GM13977 (cell line): ENCODE measurements at regions not wholly inside any gene's neighbourhood (a gene's known extent, or its start where the extent isn't known, plus 50 kb on each side); places are given as distances from the start of the nearest gene placed in this dataset.

ENCODE experiments used
- DNase-seq: peaks from one replicate; pipeline ENCODE4 v3.0.0; 2012; ENCODE audit warnings: low spot score
- in situ Hi-C: fragments of 300-500 bp; cut with MboI; formaldehyde crosslinking; loops from one replicate; pipeline ENCODE4 v1.12.0; 2022; ENCODE audit warnings: low sequenced_read_pairs, low pct_unique_long_range_greater_than_20kb, mixed read lengths, inconsistent platforms; ENCODE audit not compliant: unreplicated experiment
- TF ChIP-seq, protein P1 (sequence below): IDR thresholded peaks from 2 replicates; pipeline ENCODE4 v1.5.1; 2012; ENCODE audit warnings: mild to moderate bottlenecking, control low read depth; ENCODE audit not compliant: insufficient read depth; ENCODE audit errors: extremely low read depth, missing control alignments

DNA sequence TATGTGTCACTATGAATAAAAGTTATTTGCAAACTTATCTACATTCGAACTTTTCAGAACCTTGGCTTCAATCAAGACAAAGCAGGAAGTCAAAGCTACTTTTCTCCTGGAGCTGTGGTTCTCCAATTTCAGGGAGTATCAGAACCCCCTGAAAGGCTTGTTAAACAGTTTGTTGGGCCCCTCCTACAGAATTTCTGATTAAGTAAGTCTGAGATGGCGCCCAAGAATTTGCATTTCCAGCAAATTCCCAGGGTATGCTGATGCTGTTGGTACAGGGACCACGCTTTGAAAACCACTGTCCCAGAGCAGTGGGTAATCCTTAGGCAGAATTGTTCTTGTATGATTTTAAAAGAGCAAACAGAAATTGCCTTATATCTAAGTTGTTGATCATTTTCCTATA lies 189.9 kb upstream of the KCNG1 start:
- TF ChIP-seq, protein P1, sequence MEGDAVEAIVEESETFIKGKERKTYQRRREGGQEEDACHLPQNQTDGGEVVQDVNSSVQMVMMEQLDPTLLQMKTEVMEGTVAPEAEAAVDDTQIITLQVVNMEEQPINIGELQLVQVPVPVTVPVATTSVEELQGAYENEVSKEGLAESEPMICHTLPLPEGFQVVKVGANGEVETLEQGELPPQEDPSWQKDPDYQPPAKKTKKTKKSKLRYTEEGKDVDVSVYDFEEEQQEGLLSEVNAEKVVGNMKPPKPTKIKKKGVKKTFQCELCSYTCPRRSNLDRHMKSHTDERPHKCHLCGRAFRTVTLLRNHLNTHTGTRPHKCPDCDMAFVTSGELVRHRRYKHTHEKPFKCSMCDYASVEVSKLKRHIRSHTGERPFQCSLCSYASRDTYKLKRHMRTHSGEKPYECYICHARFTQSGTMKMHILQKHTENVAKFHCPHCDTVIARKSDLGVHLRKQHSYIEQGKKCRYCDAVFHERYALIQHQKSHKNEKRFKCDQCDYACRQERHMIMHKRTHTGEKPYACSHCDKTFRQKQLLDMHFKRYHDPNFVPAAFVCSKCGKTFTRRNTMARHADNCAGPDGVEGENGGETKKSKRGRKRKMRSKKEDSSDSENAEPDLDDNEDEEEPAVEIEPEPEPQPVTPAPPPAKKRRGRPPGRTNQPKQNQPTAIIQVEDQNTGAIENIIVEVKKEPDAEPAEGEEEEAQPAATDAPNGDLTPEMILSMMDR: no peak
- in situ Hi-C loops: no loop called here
- no peak for DNase-seq

DNA sequence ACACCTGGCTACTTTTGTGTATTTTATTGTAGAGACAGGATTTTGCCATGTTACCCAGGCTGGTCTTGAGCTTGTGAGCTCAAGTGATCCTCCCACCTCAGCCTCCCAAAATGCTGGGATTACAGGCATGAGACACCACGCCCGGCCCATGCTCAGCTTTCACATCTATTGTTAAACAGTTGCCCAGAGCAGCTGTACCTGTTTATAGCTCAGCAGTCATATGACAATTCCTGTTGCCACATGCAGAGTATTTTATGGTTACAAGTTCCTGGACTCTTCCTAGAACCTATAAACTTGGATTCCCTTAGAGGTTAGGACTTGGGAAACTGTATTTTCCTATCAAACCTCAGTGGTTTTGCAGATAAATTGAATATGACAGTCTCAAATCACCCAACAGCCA lies 188.3 kb upstream of the KCNG1 start:
- DNase-seq: no peak
- TF ChIP-seq, protein P1: no peak
- in situ Hi-C loops: no loop called here

DNA sequence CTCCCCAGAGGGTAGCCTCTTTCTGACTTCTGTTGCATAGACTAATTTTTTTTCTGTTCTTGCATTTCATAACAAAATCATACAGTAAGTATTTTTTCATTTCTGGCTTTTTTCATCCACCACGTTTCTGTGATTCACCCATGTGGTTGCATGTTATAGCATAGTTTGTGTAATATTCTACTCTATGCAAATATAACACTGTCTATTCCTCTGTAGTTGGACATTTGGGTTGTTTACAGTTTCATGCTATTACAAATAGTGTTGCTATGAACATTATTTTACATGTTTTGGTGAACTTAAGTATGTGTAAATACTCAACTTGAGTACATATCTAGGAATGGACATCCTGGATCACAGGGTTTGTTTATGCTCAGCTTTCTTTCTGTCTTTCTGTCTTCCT lies 187.2 kb upstream of the KCNG1 start:
- in situ Hi-C loops: no loop called here
- TF ChIP-seq, protein P1: no peak
- DNase-seq: no peak

DNA sequence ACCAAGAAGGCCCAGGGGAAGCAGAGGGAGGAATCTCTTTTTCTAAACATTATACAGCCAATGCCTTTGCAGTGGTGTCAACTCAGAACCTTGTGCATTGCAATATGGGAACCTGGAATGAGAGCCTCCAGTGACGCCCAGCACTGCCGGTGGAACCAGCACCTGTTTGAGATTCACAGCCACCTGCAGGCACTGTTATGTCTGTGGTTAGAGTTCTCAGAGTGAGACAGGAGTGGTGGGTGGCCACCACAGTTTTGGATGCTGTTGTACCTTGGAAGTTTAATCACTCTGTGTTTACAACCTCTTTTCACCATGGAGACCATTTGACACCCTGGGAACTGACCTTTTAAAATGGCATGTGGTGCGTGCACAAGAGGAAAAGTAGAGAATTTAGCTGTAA lies 185.3 kb upstream of the KCNG1 start:
- in situ Hi-C loops: no loop called here
- DNase-seq: no peak
- TF ChIP-seq, protein P1: no peak

DNA sequence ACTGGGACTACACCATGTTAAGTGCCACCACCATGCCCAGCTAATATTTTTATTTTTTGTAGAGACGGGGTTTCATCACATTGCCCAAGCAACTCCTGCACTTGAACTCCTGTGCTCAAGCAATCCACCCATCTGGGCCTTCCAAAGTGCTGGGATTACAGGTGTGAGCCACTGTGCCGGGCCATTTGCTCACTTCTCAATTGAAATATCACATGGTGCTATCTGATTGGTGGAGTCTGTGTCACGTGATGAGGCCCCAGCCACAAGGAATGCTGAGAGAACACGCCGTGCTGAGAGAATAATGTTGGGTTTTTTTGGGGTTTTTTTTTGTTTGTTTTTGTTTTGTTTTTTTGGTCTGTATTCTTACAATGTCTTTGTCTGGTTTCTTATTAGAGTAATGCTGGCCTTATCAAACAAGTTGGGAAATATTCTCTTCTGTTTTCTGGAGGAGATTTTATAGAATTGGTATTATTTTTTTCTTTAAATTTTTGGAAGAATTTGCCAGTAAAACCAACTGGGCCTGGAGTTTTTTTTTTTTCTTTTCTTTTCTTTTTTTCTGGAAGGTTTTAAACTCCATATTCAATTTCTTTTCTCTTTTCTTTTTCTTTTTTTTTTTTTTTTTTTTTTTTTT lies 183.2 kb upstream of the KCNG1 start:
- in situ Hi-C loops: no loop called here
- TF ChIP-seq, protein P1: no peak
- DNase-seq: no peak

DNA sequence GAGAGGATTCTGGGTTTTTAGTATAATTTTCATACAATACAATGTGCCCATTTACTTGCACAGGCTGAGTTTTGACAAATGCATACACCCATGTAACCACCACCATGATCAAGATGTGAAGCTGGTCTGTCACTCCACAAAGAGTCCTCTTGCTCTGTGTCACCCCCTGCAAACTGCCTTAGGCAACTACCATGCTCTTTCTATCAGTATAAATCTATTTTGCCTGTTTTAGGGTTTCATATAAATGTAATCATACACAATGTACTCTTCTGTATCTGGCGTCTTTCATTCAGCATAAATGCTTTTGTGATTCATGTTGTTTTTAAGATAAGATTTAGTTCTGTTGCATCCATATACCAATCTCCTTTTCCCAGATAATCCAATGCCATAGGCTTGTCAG lies 181.9 kb upstream of the KCNG1 start:
- in situ Hi-C loops: no loop called here
- no peak for DNase-seq
- TF ChIP-seq, protein P1: no peak
